Stimulated activated CD4-positive, alpha-beta T cell treated with anti-CD3 and anti-CD28 coated beads, TNF-alpha, amount 100 ng/mL, for 24 hours (primary cell): ENCODE measurements at regions not wholly inside any gene's neighbourhood (a gene's known extent, or its start where the extent isn't known, plus 50 kb on each side); places are given as distances from the start of the nearest gene placed in this dataset.

Experiments used
- DNase-seq, 3 experiments: peaks; one replicate each; pipeline ENCODE4 v3.0.0-alpha.2; 2020; ENCODE audit warnings: low read depth in 3 of 3

- no peak for DNase-seq
These were observed 167.0 kb upstream of the B3GAT1 start for GRCh38 chr11:134578807-134579723.

- DNase-seq, result no peak
These were observed 165.8 kb upstream of the B3GAT1 start for GRCh38 chr11:134577751-134578395.

DNA sequence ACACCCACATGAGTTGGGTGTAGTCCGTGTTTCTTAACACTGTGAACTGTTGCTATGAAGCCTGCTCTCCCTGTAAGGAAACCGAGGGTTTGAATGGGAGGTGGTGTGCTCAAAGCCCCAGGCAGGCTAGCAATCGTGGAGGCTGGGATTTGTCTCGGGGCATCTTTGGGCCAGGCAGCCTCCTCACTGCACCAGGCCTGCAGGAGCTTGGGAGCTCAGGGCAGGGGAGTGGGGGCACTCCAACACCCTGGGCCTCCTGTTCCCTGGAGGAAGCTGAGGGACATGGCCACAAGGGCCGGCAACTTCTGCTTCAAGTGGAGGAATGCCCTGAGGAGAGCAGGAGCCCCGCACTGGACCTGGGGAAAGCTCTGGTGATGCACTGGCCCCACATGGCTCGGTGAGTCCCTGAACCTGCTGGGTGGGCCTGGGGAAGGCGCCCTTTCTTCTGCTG lies 164.7 kb upstream of the B3GAT1 start:
- DNase-seq, result no peak

DNA sequence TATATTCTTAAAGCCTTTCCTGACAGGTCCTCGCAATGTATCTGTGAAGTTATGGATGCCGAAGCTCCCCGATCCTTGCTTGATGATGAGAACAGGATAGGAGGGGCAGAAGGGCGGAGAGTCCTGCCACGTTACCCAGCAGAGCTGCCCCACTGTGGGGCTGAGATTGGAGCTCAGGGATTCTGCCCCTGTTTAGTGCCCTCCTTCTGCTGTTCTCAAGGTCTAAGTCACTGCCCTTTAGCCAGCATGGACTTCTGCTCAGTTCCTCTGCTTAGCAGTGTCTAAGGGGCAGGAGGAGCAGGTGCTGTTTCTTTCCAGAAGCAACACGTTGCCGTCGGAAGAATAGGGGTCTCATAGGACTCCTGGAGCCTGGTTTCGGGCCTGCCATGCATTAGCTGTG lies 164.2 kb upstream of the B3GAT1 start:
- DNase-seq, result no peak

- no peak for DNase-seq
These were observed 163.6 kb upstream of the B3GAT1 start for GRCh38 chr11:134575504-134576230.

- no peak for DNase-seq
These were observed 162.9 kb upstream of the B3GAT1 start for GRCh38 chr11:134574947-134575346.

GRCh38 chr11:134574425-134574824 lies 162.4 kb upstream of the B3GAT1 start:
- no peak for DNase-seq

- no peak for DNase-seq
These were observed 161.8 kb upstream of the B3GAT1 start for GRCh38 chr11:134573857-134574256.

DNA sequence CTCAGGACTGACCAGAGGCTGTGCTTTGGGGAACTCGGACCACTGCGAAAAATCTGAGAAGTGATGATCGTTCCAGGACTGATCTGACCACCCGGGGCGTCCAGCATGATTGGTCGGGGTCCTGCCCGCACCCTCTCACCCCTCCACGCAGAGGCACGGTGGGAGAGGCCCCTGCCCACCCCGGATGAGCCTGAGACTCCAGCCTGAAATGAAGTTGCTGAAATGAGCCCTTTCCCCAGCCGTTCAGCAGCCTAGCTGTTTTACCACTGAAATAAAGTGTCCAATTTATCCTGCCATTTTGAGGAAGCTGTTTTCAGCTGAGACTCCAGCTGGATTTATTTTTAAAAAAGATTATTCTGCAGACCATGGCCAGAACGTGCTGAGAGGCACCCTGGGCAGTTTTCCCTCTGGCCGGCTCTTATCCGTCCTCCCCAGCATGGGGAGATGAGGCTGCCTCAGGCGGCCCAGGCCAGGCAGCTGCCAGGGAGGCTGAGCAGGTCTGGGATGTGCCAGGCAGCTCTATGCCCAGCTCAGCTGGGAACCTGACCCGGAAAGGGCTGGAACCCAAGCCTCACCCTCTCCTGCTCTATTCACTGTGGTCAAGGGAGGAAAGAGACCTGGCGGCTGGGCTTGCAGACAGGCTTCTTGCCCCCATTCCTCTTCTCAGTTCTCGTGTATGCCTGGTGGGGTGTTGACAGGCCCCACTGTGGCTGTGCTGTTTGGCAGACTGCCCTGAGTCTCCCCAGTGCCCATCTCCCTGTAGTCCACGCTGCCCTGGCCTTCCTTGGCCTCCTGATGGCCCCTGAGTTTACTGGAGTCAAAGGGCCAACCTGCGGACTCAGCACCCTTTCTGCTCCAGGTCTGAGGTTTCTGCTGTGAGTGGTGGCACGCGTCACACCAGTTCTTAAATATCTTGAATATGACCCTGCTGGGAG lies 161.0 kb upstream of the B3GAT1 start:
- DNase-seq, result no peak

- no peak for DNase-seq
These were observed 159.3 kb upstream of the B3GAT1 start for GRCh38 chr11:134571301-134571700.

GRCh38 chr11:134569195-134569594 lies 157.2 kb upstream of the B3GAT1 start:
- no peak for DNase-seq

DNA sequence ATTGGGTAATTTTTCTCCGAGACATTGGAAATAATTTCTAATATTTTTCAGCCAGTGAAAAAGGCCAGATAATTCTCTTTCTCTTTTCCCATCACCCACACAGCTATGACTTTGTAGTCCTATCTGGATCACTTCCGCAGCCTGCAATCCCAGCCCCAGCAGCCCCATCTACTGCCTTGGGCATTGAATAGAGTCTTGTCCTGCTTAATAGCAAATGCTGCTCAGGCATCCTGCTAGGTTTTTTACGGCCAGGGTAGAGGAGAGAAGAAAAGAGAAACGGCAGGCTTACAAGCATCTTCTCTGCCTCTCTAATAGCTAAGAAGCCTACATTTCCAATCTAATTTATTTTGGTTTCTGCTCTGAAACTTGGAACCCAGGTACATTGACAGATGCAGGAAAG lies 154.3 kb upstream of the B3GAT1 start:
- DNase-seq, result no peak

DNA sequence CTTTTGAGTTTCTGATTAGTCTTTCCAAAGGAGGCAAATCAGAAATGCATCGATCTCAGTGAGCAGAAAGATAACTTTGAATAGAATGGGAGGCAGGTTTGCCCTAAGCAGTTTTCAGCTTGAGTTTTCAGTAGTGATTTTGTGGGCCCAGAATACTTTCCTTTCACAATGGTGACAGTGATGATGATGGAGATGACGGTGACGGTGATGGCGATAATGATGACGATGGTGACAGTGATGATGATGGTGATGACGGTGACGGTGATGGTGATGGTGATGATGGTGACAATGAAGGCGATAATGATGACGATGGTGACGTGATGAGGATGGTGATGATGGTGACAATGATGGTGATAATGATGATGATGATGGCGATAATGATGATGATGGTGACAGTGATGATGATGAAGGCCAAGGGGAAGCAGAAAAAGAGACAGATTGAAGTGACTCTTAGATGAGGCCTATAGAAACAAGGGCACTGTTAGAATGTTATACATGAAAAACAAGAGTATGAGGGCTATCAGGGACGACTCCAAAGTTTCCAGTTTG lies 153.4 kb upstream of the B3GAT1 start:
- DNase-seq, result no peak

- DNase-seq, result no peak
These were observed 152.6 kb upstream of the B3GAT1 start for GRCh38 chr11:134564472-134565200.

DNA sequence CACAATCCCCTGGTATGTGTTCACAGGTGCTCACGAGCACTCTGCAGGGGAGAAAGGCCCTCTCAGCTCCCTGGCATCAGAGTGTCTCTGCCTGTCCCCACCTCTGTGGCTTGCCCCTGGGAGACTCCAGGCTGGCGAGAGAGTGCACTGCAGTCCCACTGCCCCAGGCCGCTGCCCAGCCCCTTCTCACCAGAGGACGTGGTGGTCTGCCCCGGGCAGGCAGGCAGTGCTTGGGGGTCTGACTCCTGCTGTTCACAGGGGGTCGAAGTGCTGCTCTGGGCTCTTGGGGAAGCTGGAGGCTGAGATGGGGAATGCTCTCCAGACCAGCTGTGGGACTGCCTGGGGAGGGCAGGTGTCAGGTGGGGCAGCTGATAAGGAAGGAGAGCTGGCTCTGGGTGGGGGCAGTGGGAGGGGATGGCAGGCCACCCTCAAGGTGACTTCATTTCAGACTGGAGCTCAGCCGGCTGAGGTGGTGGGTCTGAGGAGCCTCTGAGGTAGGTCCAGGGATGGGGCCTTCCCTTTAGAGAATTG lies 151.0 kb upstream of the B3GAT1 start:
- DNase-seq, result no peak

DNA sequence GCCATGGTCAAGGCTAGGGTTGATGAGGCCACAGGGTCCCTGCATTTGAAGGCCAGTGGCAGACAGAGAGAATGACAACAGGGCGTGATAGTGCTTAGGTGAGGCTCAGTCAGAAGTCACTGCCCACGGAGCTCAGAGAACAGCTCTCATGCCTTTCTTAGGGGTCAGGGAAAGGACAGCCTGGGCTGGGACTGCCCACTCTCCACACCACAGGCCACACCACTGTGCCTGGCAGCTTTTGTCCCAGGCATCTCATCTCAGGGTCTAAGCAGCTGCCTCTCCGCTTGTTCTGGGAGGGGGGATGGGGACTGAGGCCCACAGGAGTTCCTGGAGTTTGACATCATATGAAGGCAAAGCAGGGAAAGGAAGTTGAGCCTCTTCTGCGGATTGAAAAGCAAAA lies 150.2 kb upstream of the B3GAT1 start:
- no peak for DNase-seq

- no peak for DNase-seq
These were observed 149.3 kb upstream of the B3GAT1 start for GRCh38 chr11:134561331-134561720.

DNA sequence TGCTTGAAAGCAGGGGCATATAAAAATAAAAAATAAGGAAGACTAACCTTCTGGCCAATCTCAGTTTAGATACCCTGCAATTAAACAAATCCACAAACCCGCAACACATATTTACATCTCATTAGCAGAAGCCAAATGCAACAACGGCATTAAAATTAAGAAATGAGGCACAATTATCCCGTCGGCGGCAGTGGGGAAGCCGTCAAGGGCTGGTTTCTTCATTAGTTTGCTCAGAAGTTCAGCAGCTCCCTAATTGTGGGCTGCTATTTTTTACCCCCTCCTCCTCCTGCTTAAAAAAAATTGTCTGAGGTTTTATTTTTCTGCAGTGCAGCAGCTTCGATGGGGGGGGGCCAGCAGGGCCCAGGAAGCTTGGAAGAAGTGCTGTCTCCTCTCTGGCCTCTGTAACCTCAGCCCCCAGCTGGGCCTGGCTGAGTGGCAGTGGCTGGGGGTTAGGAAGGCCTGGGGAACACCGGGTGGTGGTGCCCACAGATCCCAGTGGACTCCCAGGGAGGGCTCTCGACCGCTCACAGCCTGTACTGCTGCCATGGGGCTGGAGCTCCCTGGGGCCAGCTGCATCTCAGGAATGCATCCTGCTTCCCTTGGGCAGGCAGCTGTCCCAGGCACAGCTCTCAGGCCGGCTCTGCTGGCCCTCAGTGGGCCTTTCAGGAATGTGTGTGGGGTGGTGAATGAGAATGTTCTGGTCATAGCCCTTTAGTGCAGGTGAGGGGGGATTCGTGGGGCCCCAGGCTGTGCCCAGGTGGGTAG lies 148.7 kb upstream of the B3GAT1 start:
- no peak for DNase-seq

- DNase-seq, result no peak
These were observed 148.0 kb upstream of the B3GAT1 start for GRCh38 chr11:134560066-134560465.
